ENCODE measurements at regions not wholly inside any gene's neighbourhood (a gene's known extent, or its start where the extent isn't known, plus 50 kb on each side); places are given as distances from the start of the nearest gene placed in this dataset.

- no peak for DNase-seq (ENCODE audit: insufficient read length, low spot score)
- no peak for FAIRE-seq
- no peak for TF ChIP-seq CTCF (IDR thresholded peaks at IDR 0.05; ENCODE audit: insufficient read depth, missing control alignments)
These were observed 143.8 kb downstream of the C16orf95 start for GRCh38 chr16:87173294-87173893.

DNA sequence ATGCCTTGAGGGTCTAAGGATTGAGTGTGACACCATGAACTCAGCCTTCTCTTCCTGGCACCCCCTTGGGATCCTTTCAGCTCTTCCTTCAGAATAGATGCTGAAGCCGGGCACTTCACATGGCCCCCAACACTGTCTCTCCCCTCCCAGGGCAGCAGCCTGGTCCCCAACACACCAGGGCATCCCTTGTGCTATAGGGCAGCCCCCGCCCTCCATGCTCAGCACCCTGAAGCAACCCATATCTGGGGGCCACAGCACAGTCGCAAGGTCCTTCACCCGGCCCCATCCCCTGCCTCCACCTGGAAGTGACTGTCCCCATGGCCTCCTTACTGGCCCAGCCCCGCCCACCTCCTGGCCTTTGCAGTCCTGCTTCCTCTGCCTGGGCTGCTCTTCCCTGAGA, 143.1 kb downstream of the C16orf95 start:
- DNase-seq (ENCODE audit: insufficient read length, low spot score) = no peak
- TF ChIP-seq CTCF (IDR thresholded peaks at IDR 0.05; ENCODE audit: insufficient read depth, missing control alignments) = no peak
- FAIRE-seq = no peak

- no peak for FAIRE-seq
- no peak for DNase-seq (ENCODE audit: insufficient read length, low spot score)
- TF ChIP-seq CTCF (IDR thresholded peaks at IDR 0.05; ENCODE audit: insufficient read depth, missing control alignments) = no peak
These were observed 140.5 kb downstream of the C16orf95 start for GRCh38 chr16:87176735-87177134.

DNA sequence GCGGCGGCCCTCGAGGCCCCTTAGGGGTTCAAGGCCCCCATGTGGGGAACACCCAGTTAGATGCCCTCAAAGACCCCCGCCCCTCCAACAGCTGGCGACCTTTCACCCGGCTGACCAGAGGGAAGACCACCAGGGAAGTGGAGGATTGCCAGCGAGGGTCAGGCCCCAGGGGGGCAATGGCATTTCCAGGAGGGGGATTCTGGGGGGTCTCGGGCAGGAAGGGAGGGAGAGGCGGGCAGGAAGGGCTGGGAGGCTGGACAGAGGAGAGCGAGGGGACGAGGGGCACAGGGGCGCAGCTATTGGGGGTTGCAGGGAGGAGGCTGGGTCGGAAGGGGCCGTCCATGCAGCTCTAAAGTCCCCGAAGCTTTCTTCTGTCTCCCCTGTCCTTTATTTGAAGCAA, 139.5 kb downstream of the C16orf95 start:
- TF ChIP-seq CTCF (IDR thresholded peaks at IDR 0.05; ENCODE audit: insufficient read depth, missing control alignments) = no peak
- FAIRE-seq (no peak), DNase-seq (ENCODE audit: insufficient read length, low spot score) (no peak)

GRCh38 chr16:87178177-87178863, 138.9 kb downstream of the C16orf95 start:
- no peak for TF ChIP-seq CTCF (IDR thresholded peaks at IDR 0.05; ENCODE audit: insufficient read depth, missing control alignments)
- DNase-seq (ENCODE audit: insufficient read length, low spot score) (no peak), FAIRE-seq (no peak)

GRCh38 chr16:87178977-87179376, 138.2 kb downstream of the C16orf95 start:
- DNase-seq (ENCODE audit: insufficient read length, low spot score) = no peak
- no peak for FAIRE-seq

More at GRCh38 chr16:87178977-87179376, 138.2 kb downstream of the C16orf95 start:
- no peak for TF ChIP-seq CTCF (IDR thresholded peaks at IDR 0.05; ENCODE audit: insufficient read depth, missing control alignments)

All from D721Med (cell line).